ENCODE measurements at regions not wholly inside any gene's neighbourhood (a gene's known extent, or its start where the extent isn't known, plus 50 kb on each side); places are given as distances from the start of the nearest gene placed in this dataset.

- Histone ChIP-seq H3K4me3 (ENCODE audit: extremely low read depth in 1 of 4, insufficient read depth in 2 of 4, low read depth in 3 of 4, low read length in 4 of 4) (no peak overlapping the region), H3K9me3 (ENCODE audit: insufficient read depth in 2 of 2, low read depth in 1 of 2, low read length in 1 of 2) (no peaks in the 10 kb centered on the region), H4K91ac (replicated peaks; ENCODE audit: insufficient read length, low read length) (no peak overlapping the region), H3K79me1 (ENCODE audit: low read depth, low read length) (no peaks in the 10 kb centered on the region), H2BK15ac (ENCODE audit: low read length) (no peak overlapping the region), H3K27ac (ENCODE audit: low read depth, low read length) (no peak overlapping the region), H2BK20ac (ENCODE audit: low read length) (no peak overlapping the region), H3K36me3 (ENCODE audit: control insufficient read depth in 2 of 4, insufficient read depth in 4 of 4, low read length in 3 of 4) (no peaks in the 10 kb centered on the region), H3K79me2 (ENCODE audit: control insufficient read depth in 1 of 2, insufficient read depth in 2 of 2, low read length in 2 of 2) (no peaks in the 10 kb centered on the region), H2BK12ac (ENCODE audit: low read depth, low read length) (no peak overlapping the region), H4K5ac (ENCODE audit: insufficient read length, low read depth, low read length) (no peak overlapping the region), H4K20me1 (replicated peaks in 1 of 2; ENCODE audit: control insufficient read depth in 1 of 2, insufficient read depth in 2 of 2, low read length in 2 of 2) (no peaks in the 10 kb centered on the region), H3K23ac (ENCODE audit: insufficient read length) (no peak overlapping the region), H2AK5ac (ENCODE audit: low read depth, low read length) (no peak overlapping the region), H3K18ac (ENCODE audit: extremely low read depth, low read length) (no peak overlapping the region), H2AFZ (ENCODE audit: low read length) (no peak overlapping the region), H3K23me2 (ENCODE audit: low read depth, low read length) (no peaks in the 10 kb centered on the region), H3K56ac (replicated peaks; ENCODE audit: insufficient read length, low read depth, low read length) (no peak overlapping the region), H4K8ac (ENCODE audit: extremely low read depth, insufficient read depth, low read length) (no peak overlapping the region), H3K4me2 (ENCODE audit: insufficient read depth in 1 of 2, low read depth in 2 of 2, low read length in 2 of 2) (no peak overlapping the region), H3K4me1 (replicated peaks in 1 of 4; ENCODE audit: control insufficient read depth in 3 of 4, insufficient read depth in 4 of 4, low read length in 3 of 4) (no peaks in the 10 kb centered on the region), H3K9ac (replicated peaks in 1 of 4; ENCODE audit: extremely low read depth in 1 of 4, low read depth in 3 of 4, low read length in 3 of 4) (no peak overlapping the region), H2BK5ac (ENCODE audit: low read depth, low read length) (no peak overlapping the region), H3K14ac (ENCODE audit: insufficient read length) (no peak overlapping the region), H3K27me3 (replicated peaks in 1 of 4; ENCODE audit: control insufficient read depth in 3 of 4, extremely low read depth in 1 of 4, insufficient read depth in 3 of 4, low read length in 3 of 4) (no peaks in the 10 kb centered on the region), H3K4ac (replicated peaks; ENCODE audit: insufficient read length, low read depth, low read length) (no peak overlapping the region), H2BK120ac (replicated peaks; ENCODE audit: low read depth, low read length) (no peak overlapping the region)
- no peak for FAIRE-seq
- WGBS, 2 experiments (ENCODE audit: extremely low coverage in 1 of 2, insufficient coverage in 1 of 2, insufficient read length in 1 of 2, insufficient replicate concordance in 2 of 2, low coverage in 1 of 2, low lambda C conversion rate in 2 of 2, missing lambda C conversion rate in 1 of 2): 83% methylated on average over 3 of the region's 3 CpGs; no CpG with 5 or more reads in 1 of the 2 experiments
- TF ChIP-seq YY1 (IDR thresholded peaks at IDR 0.05; ENCODE audit: low read depth, low read length) (no peak), POLR2A (IDR thresholded peaks at IDR 0.05; ENCODE audit: control extremely low read depth in 1 of 2, low read depth in 2 of 2, low read length in 2 of 2) (no peak), RNF2 (IDR thresholded peaks at IDR 0.05; ENCODE audit: borderline replicate concordance, low read depth, low read length, missing control alignments, poor library complexity, severe bottlenecking) (no peak), SUZ12 (IDR thresholded peaks at IDR 0.05; ENCODE audit: low read length) (no peak), POU5F1 (IDR thresholded peaks at IDR 0.05; ENCODE audit: low read depth, low read length) (no peak), TBP (IDR thresholded peaks at IDR 0.05; ENCODE audit: low read depth, low read length) (no peak), CREB1 (IDR thresholded peaks at IDR 0.05) (no peak), JUN (IDR thresholded peaks at IDR 0.05; ENCODE audit: low read depth, low read length) (no peak), SP1 (IDR thresholded peaks at IDR 0.05; ENCODE audit: low read depth, low read length) (no peak), MAX (IDR thresholded peaks at IDR 0.05) (no peak)
- no peak for DNase-seq (ENCODE audit: low read depth in 1 of 2, low spot score in 2 of 2)
- ChIA-PET POLR2A (ENCODE audit: partially characterized antibody) (no interaction called here), CTCF (ENCODE audit: partially characterized antibody) (no interaction called here)
These were observed 323.4 kb downstream of the PSAT1 start for GRCh38 chr9:78620303-78620702.
